CD4-positive, alpha-beta T cell (primary cell): ENCODE measurements at regions not wholly inside any gene's neighbourhood (a gene's known extent, or its start where the extent isn't known, plus 50 kb on each side); places are given as distances from the start of the nearest gene placed in this dataset.

Experiments
- ATAC-seq: fragments of 200-7000 bp; cut with Tn5 transposase; one replicate; pipeline ENCODE4 v1.10.0; 2022; ENCODE audit warnings: mild to moderate bottlenecking; ENCODE audit not compliant: poor library complexity
- CTCF ChIA-PET: fragments of 350-600 bp; sonication (Branson Sonifier 250); formaldehyde crosslinking; loops from one replicate; lab custom pipeline; 2021; ENCODE audit warnings: antibody characterized with exemption, inconsistent platforms; lab: Charles Lee
- POLR2A ChIA-PET: fragments of 350-600 bp; sonication (Branson Sonifier 250); formaldehyde crosslinking; loops from one replicate; lab custom pipeline; 2021; ENCODE audit warnings: antibody characterized with exemption, inconsistent platforms; lab: Charles Lee
- DNase-seq, 14 experiments: peaks; one replicate each; pipeline ENCODE4 v3.0.0-alpha.2; 2013 to 2020; ENCODE audit warnings: mixed read lengths in 2 of 14
- H3K27ac ChIP-seq, 2 donors: one replicate each; pipeline versions ENCODE4 v1.5.1 to v1.7.0; 2013; ENCODE audit warnings: low read length in 2 of 2, low read depth in 1 of 2, mild to moderate bottlenecking in 1 of 2
- H3K27me3 ChIP-seq, 2 experiments: 1 replicate in 1 of 2; 2 replicates in 1 of 2; pipeline versions ENCODE4 v1.6.1 to v1.7.0; 2013; ENCODE audit warnings: low read length in 2 of 2, control low read depth in 1 of 2, mild to moderate bottlenecking in 1 of 2, moderate library complexity in 1 of 2; ENCODE audit not compliant: insufficient read depth in 2 of 2, control insufficient read depth in 1 of 2
- H3K36me3 ChIP-seq: one replicate; pipeline ENCODE4 v1.6.1; 2013; ENCODE audit warnings: low read length, control low read depth; ENCODE audit not compliant: insufficient read depth
- H3K4me1 ChIP-seq: one replicate; pipeline ENCODE4 v1.6.1; 2013; ENCODE audit warnings: low read length, control low read depth; ENCODE audit not compliant: insufficient read depth
- H3K4me3 ChIP-seq: one replicate; pipeline ENCODE4 v1.5.1; 2013; ENCODE audit warnings: mild to moderate bottlenecking, low read length, moderate library complexity
- H3K9me3 ChIP-seq, 2 experiments: 1 replicate in 1 of 2; 2 replicates in 1 of 2; pipeline versions ENCODE4 v1.6.1 to v1.7.0; 2013; ENCODE audit warnings: low read length in 2 of 2, mild to moderate bottlenecking in 2 of 2, control low read depth in 1 of 2, moderate library complexity in 1 of 2; ENCODE audit not compliant: control insufficient read depth in 1 of 2, insufficient read depth in 1 of 2
- H3K27ac Mint-ChIP-seq: one replicate; pipeline ENCODE4 v1.8.0; 2020; ENCODE audit warnings: mixed read lengths
- H3K27me3 Mint-ChIP-seq: one replicate; pipeline ENCODE4 v1.8.0; 2021; ENCODE audit warnings: mixed read lengths
- H3K36me3 Mint-ChIP-seq: one replicate; pipeline ENCODE4 v1.8.0; 2021; ENCODE audit warnings: low read depth, mixed read lengths
- H3K4me1 Mint-ChIP-seq: one replicate; pipeline ENCODE4 v1.8.0; 2021; ENCODE audit warnings: low read depth, mixed read lengths
- H3K4me3 Mint-ChIP-seq: one replicate; pipeline ENCODE4 v1.8.0; 2020; ENCODE audit warnings: mild to moderate bottlenecking, mixed read lengths
- H3K9me3 Mint-ChIP-seq: one replicate; pipeline ENCODE4 v1.8.0; 2020; ENCODE audit warnings: mixed read lengths
- intact Hi-C, 2 experiments: fragments of 100-400 bp; cut with DNase I in 1 of 2; cut with micrococcal nuclease in 1 of 2; formaldehyde crosslinking; loops; one replicate each; pipeline versions ENCODE4 v1.15.1 to v1.9.0; 2023 to 2025; cut with DNase I, micrococcal nuclease
- TF ChIP-seq, protein P1 (sequence below): fragments of 200-600 bp; IDR thresholded peaks from one replicate; pipeline ENCODE4 v1.8.0; 2022; ENCODE audit warnings: antibody characterized with exemption, mild to moderate bottlenecking

DNA sequence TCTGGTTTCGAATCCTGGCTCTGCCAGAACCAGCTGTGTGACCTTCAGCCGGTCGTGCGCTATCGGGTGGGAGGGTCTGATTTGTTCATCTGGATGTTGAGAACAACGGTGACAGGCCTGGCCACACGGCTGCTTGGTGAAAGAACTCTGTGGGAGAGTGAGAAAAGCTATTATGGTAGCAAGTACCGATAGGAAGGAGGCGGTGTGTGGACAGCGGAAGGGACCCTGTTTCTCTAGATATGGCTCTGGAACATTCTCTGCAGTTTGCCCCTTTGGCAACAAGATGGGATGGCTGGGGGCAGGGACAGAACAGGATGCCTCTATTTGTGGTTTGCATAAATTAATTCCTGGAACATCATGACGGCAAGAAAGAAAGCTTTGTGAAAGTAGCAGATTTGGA, 347.3 kb downstream of the AACS start:
- Mint-ChIP-seq H3K9me3 (peaks cover 5% of the 10 kb centered on the region), H3K4me1 (no peaks in the 10 kb centered on the region), H3K27me3 (peaks cover 4% of the 10 kb centered on the region), H3K4me3 (no peak overlapping the region), H3K27ac (no peak overlapping the region), H3K36me3 (no peaks in the 10 kb centered on the region)
- H3K27me3 ChIP-seq, result no peaks in the 10 kb centered on the region
- no peaks in the 10 kb centered on the region for H3K36me3 ChIP-seq
- ChIA-PET CTCF (no interaction called here), POLR2A (no interaction called here)
- H3K4me1 ChIP-seq, result no peaks in the 10 kb centered on the region
- TF ChIP-seq, protein P1, sequence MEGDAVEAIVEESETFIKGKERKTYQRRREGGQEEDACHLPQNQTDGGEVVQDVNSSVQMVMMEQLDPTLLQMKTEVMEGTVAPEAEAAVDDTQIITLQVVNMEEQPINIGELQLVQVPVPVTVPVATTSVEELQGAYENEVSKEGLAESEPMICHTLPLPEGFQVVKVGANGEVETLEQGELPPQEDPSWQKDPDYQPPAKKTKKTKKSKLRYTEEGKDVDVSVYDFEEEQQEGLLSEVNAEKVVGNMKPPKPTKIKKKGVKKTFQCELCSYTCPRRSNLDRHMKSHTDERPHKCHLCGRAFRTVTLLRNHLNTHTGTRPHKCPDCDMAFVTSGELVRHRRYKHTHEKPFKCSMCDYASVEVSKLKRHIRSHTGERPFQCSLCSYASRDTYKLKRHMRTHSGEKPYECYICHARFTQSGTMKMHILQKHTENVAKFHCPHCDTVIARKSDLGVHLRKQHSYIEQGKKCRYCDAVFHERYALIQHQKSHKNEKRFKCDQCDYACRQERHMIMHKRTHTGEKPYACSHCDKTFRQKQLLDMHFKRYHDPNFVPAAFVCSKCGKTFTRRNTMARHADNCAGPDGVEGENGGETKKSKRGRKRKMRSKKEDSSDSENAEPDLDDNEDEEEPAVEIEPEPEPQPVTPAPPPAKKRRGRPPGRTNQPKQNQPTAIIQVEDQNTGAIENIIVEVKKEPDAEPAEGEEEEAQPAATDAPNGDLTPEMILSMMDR, result no peak
- no peak overlapping the region for H3K27ac ChIP-seq
- intact Hi-C loops, result no loop called here
- DNase-seq (no peak), ATAC-seq (no peak)
- H3K4me3 ChIP-seq, result no peak overlapping the region
- peaks cover 0 to 24% of the 10 kb centered on the region in 2 experiments for H3K9me3 ChIP-seq

DNA sequence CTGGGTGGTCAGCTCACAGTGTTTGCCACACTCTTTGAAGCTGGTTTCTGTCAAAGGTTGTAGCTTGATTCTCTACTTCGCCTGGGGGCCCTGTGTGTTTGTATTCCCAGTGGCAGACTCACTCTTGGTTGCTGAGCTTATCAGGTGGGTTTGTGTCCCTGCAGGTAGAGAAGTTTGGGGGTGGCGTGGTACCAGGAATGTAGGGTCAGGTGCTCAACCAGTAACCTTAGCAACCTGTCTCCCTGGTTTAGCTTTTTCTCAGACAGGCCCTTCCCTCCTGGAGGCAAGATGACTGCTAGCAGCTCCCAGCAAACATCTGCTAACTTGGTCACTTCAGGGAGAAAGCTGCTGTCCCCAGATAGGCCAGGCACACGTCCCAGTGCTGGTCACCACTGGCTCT, 352.2 kb downstream of the AACS start:
- Histone ChIP-seq H3K4me1 (no peaks in the 10 kb centered on the region), H3K4me3 (no peak overlapping the region), H3K36me3 (no peaks in the 10 kb centered on the region), H3K9me3 (peaks cover 9 to 25% of the 10 kb centered on the region in 2 experiments), H3K27me3 (no peaks in the 10 kb centered on the region), H3K27ac (no peak overlapping the region)
- Mint-ChIP-seq H3K4me1 (no peaks in the 10 kb centered on the region), H3K27me3 (peaks cover 4% of the 10 kb centered on the region), H3K36me3 (no peaks in the 10 kb centered on the region), H3K9me3 (peaks cover 8% of the 10 kb centered on the region), H3K27ac (no peak overlapping the region), H3K4me3 (no peak overlapping the region)
- TF ChIP-seq, protein P1, result no peak
- DNase-seq, result no peak
- ChIA-PET CTCF (no interaction called here), POLR2A (no interaction called here)
- no peak for ATAC-seq
- intact Hi-C loops, result no loop called here

DNA sequence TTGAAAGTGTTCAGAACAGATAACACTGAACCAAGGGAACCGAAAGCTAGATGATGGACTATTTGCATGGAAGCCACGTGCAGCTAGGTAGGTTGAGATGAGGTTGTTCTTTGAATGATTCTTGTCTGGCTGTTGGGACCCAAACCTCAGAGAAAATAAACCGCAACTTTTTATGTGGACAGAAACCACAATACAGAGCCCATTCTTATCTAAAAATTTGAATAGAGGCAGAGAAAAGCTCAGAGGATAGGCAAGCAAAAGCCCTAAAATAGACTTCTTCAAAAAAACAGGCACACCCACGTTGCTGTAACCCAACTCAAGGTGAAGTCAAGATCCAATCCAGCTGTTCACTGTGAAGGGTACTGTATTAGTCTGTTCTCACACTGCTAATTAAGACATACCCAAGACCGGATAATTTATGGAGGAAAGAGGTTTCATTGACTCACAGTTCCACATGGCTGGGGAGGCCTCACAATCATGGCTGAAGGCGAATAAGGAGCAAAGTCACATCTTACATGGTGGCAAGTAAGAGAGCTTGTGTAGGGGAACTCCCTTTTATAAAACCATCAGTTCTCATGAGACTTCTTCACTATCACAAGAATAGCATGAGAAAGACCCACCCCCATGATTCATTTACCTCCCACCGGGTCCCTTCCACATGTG, 353.8 kb downstream of the AACS start:
- peaks cover 6% of the 10 kb centered on the region for H3K9me3 Mint-ChIP-seq
- DNase-seq, result no peak
- intact Hi-C loops, result no loop called here
- no peak overlapping the region for H3K4me3 Mint-ChIP-seq
- H3K27me3 ChIP-seq, result no peaks in the 10 kb centered on the region
- H3K36me3 ChIP-seq, result no peaks in the 10 kb centered on the region
- peaks cover 4% of the 10 kb centered on the region for H3K27me3 Mint-ChIP-seq
- TF ChIP-seq, protein P1, result no peak
- no peak overlapping the region for H3K27ac Mint-ChIP-seq
- ATAC-seq, result no peak
- POLR2A ChIA-PET, result no interaction called here
- CTCF ChIA-PET, result no interaction called here
- no peak overlapping the region for H3K27ac ChIP-seq
- peaks cover 9 to 25% of the 10 kb centered on the region in 2 experiments for H3K9me3 ChIP-seq
- no peaks in the 10 kb centered on the region for H3K4me1 Mint-ChIP-seq
- no peaks in the 10 kb centered on the region for H3K36me3 Mint-ChIP-seq
- no peak overlapping the region for H3K4me3 ChIP-seq
- H3K4me1 ChIP-seq, result no peaks in the 10 kb centered on the region
